Renal pelvis (tissue), 1 donor: ENCODE measurements at regions not wholly inside any gene's neighbourhood (a gene's known extent, or its start where the extent isn't known, plus 50 kb on each side); places are given as distances from the start of the nearest gene placed in this dataset.

Source experiments
- DNase-seq: peaks from one replicate; pipeline ENCODE4 v3.0.0-alpha.2; 2013

GRCh38 chr4:13316354-13316753 is 167.8 kb downstream of the RAB28 start:
- no peak for DNase-seq

- no peak for DNase-seq
Observed at GRCh38 chr4:13313856-13314255, 170.3 kb downstream of the RAB28 start.

- DNase-seq = no peak
Observed at GRCh38 chr4:13312264-13312663, 171.9 kb downstream of the RAB28 start.

GRCh38 chr4:13309751-13310150 is 174.4 kb downstream of the RAB28 start:
- DNase-seq = no peak

GRCh38 chr4:13306356-13306755 is 177.8 kb downstream of the RAB28 start:
- DNase-seq = no peak

- no peak for DNase-seq
Observed at GRCh38 chr4:13302876-13303275, 181.3 kb downstream of the RAB28 start.

- DNase-seq = no peak
Observed at GRCh38 chr4:13299343-13299742, 184.8 kb downstream of the RAB28 start.

- peak; percentile 38 for DNase-seq
Observed at GRCh38 chr4:13298655-13299054, 185.5 kb downstream of the RAB28 start.

- DNase-seq = no peak
Observed at GRCh38 chr4:13296986-13297385, 187.2 kb downstream of the RAB28 start.

GRCh38 chr4:13294961-13295605 is 189.1 kb downstream of the RAB28 start:
- DNase-seq = peak; percentile 81

- no peak for DNase-seq
Observed at GRCh38 chr4:13292372-13292771, 191.8 kb downstream of the RAB28 start.

- no peak for DNase-seq
Observed at GRCh38 chr4:13289391-13289790, 194.7 kb downstream of the RAB28 start.

GRCh38 chr4:13285336-13285735 is 198.8 kb downstream of the RAB28 start:
- DNase-seq = no peak

GRCh38 chr4:13284932-13285331 is 199.2 kb downstream of the RAB28 start:
- DNase-seq = no peak

GRCh38 chr4:13276357-13276756 is 207.8 kb downstream of the RAB28 start:
- DNase-seq = no peak

GRCh38 chr4:13268703-13269102 is 215.4 kb downstream of the RAB28 start:
- DNase-seq = no peak

GRCh38 chr4:13268165-13268564 is 216.0 kb downstream of the RAB28 start:
- DNase-seq = no peak

GRCh38 chr4:13267091-13267490 is 217.0 kb downstream of the RAB28 start:
- DNase-seq = no peak

GRCh38 chr4:13266687-13267086 is 217.5 kb downstream of the RAB28 start:
- no peak for DNase-seq

- no peak for DNase-seq
Observed at GRCh38 chr4:13263967-13264525, 220.1 kb downstream of the RAB28 start.

- no peak for DNase-seq
Observed at GRCh38 chr4:13262816-13263215, 221.3 kb downstream of the RAB28 start.

- peak; percentile 69 for DNase-seq
Observed at GRCh38 chr4:13261486-13262257, 222.5 kb downstream of the RAB28 start.

- DNase-seq = no peak
Observed at GRCh38 chr4:13260513-13260912, 223.6 kb downstream of the RAB28 start.
